BLaER1 treated with 17β-estradiol and CSF1 and Interleukin-3, amounts not matched to agents 10 nM and 100 nM (cell line): ENCODE measurements at regions not wholly inside any gene's neighbourhood (a gene's known extent, or its start where the extent isn't known, plus 50 kb on each side); places are given as distances from the start of the nearest gene placed in this dataset.
A peak's percentile ranks its signal among the peaks of the same experiment; 100 is the strongest.
"Not testable (repeated sequence)": the region's sequence is repeated elsewhere in the genome, so short reads cannot be mapped to it uniquely, and the experiment has no call there.

ENCODE experiments used
- H3K27ac ChIP-seq, 11 experiments: shearing (Covaris generic); formaldehyde crosslinking; 2 replicates each; pipeline ENCODE4 v1.8.1; 2022
- H3K27me3 ChIP-seq, 11 experiments: shearing (Covaris generic); formaldehyde crosslinking; 2 replicates each; pipeline ENCODE4 v1.8.1; 2022
- H3K36me3 ChIP-seq, 11 experiments: shearing (Covaris generic); formaldehyde crosslinking; 2 replicates each; pipeline ENCODE4 v1.8.1; 2022
- H3K4me1 ChIP-seq, 10 experiments: shearing (Covaris generic); formaldehyde crosslinking; 2 replicates each; pipeline ENCODE4 v1.8.1; 2022
- H3K4me2 ChIP-seq, 11 experiments: shearing (Covaris generic); formaldehyde crosslinking; 2 replicates each; pipeline ENCODE4 v1.8.1; 2022
- H3K4me3 ChIP-seq, 10 experiments: shearing (Covaris generic); formaldehyde crosslinking; 2 replicates each; pipeline ENCODE4 v1.8.1; 2022
- H3K9ac ChIP-seq, 11 experiments: shearing (Covaris generic); formaldehyde crosslinking; 2 replicates each; pipeline ENCODE4 v1.8.1; 2022
- H3K9me3 ChIP-seq, 11 experiments: shearing (Covaris generic); formaldehyde crosslinking; replicated peaks in 1 of 11; 2 replicates each; pipeline ENCODE4 v1.8.1; 2022
- H4K20me1 ChIP-seq, 11 experiments: shearing (Covaris generic); formaldehyde crosslinking; 2 replicates each; pipeline ENCODE4 v1.8.1; 2022
- Cebpa-rat ChIP-seq, 11 experiments: shearing (Covaris generic); IDR thresholded peaks; 2 replicates each; pipeline ENCODE4 v1.8.1; 2022

DNA sequence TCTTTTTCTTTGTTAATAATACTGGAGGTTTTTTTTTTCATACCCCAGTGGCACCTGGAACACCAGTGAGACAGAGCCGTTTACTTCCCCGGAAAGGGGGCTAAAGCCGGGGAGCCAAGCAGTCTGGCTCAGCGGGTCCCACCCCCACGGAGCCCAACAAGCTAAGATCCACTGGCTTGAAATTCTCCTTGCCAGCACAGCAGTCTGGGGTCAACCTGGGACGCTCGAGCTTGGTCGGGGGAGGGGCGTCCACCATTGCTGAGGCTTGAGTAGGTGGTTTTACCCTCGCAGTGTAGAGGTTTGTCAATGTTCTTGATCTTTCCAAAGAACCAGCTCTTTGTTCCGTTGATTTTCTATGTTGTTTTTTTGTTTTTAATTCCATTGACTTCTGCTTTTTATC is 94.6 kb upstream of the DIAPH3 start:
- Histone ChIP-seq H3K36me3 (no peaks in the 10 kb centered on the region), H3K4me1 (no peaks in the 10 kb centered on the region), H3K27me3 (no peaks in the 10 kb centered on the region), H3K9me3 (peaks cover 0 to 9% (median under 1%) of the 10 kb centered on the region in 11 experiments; a peak in 9 of 22 replicates), H3K27ac (no peak overlapping the region), H3K4me3 (no peak overlapping the region), H3K9ac (no peak overlapping the region), H3K4me2 (no peak overlapping the region), H4K20me1 (no peaks in the 10 kb centered on the region)
- TF ChIP-seq Cebpa-rat (IDR thresholded peaks at IDR 0.05), result no peak

- Histone ChIP-seq H3K9me3 (peaks cover 0 to 13% (median 3%) of the 10 kb centered on the region in 11 experiments; a peak in 9 of 22 replicates), H3K4me1 (no peaks in the 10 kb centered on the region), H3K36me3 (no peaks in the 10 kb centered on the region), H3K4me3 (no peak overlapping the region), H3K9ac (no peak overlapping the region), H3K27ac (no peak overlapping the region), H4K20me1 (no peaks in the 10 kb centered on the region), H3K4me2 (no peak overlapping the region), H3K27me3 (no peaks in the 10 kb centered on the region)
- TF ChIP-seq Cebpa-rat (IDR thresholded peaks at IDR 0.05), result no peak
Measured at GRCh38 chr13:60260440-60260839, 96.7 kb upstream of the DIAPH3 start.

- Histone ChIP-seq H3K4me2 (no peak overlapping the region), H3K36me3 (no peaks in the 10 kb centered on the region), H4K20me1 (no peaks in the 10 kb centered on the region), H3K9ac (no peak overlapping the region), H3K9me3 (peaks cover 0 to 13% (median 3%) of the 10 kb centered on the region in 11 experiments; a peak in 8 of 22 replicates), H3K27ac (no peak overlapping the region), H3K4me3 (no peak overlapping the region), H3K27me3 (no peaks in the 10 kb centered on the region), H3K4me1 (no peaks in the 10 kb centered on the region)
- TF ChIP-seq Cebpa-rat (IDR thresholded peaks at IDR 0.05), result no peak
Measured at GRCh38 chr13:60261432-60262351, 98.0 kb upstream of the DIAPH3 start.

DNA sequence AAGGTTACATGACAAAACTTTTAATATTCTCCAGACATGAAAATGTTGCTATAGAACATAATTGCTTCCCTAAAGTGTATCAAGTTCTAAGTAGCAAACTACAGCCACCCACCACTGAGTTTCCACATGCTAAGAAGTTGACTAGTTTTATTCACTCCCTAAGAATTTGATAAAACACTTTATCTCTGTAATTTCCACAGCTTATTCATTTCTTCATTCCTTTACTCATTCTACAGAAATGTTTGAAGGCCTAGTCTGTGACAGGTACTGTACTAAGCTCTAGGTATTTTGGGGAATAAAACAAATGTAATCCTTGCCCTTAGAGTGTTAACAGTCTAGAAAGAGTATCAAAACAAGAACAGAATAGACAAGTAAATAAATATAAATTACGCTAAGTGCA is 101.8 kb upstream of the DIAPH3 start:
- no peak for TF ChIP-seq Cebpa-rat (IDR thresholded peaks at IDR 0.05)
- H3K9me3 ChIP-seq, result peaks cover 0 to 13% (median 3%) of the 10 kb centered on the region in 11 experiments; a peak in 7 of 22 replicates
- no peaks in the 10 kb centered on the region for H4K20me1 ChIP-seq
- H3K27ac ChIP-seq, result no peak overlapping the region
- H3K4me3 ChIP-seq, result no peak overlapping the region
- H3K4me2 ChIP-seq, result no peak overlapping the region
- peaks cover 0 to 18% (median 6%) of the 10 kb centered on the region in 10 experiments; a peak in 13 of 20 replicates for H3K4me1 ChIP-seq
- no peaks in the 10 kb centered on the region for H3K36me3 ChIP-seq
- no peaks in the 10 kb centered on the region for H3K27me3 ChIP-seq
- H3K9ac ChIP-seq, result no peak overlapping the region

GRCh38 chr13:60267498-60268202 is 103.9 kb upstream of the DIAPH3 start:
- H3K4me2 ChIP-seq, result peak overlapping the region; percentile 75 to 90 (median 87)
- no peaks in the 10 kb centered on the region for H3K36me3 ChIP-seq
- no peak for TF ChIP-seq Cebpa-rat (IDR thresholded peaks at IDR 0.05)
- no peaks in the 10 kb centered on the region for H3K27me3 ChIP-seq
- H3K9ac ChIP-seq, result peak overlapping the region; percentile 49 to 78 (median 70)
- H3K27ac ChIP-seq, result peak overlapping the region in 9 of 11 experiments; percentile 2 to 55 (median 27); a peak in 10 of 22 replicates
- no peaks in the 10 kb centered on the region for H4K20me1 ChIP-seq
- H3K4me1 ChIP-seq, result peaks cover 0 to 18% (median 6%) of the 10 kb centered on the region in 10 experiments; a peak in 13 of 20 replicates
- H3K9me3 ChIP-seq, result peaks cover 0 to 12% (median 3%) of the 10 kb centered on the region in 11 experiments; a peak in 7 of 22 replicates
- H3K4me3 ChIP-seq, result peak overlapping the region; percentile 66 to 81 (median 70)

GRCh38 chr13:60268203-60268555 is 104.5 kb upstream of the DIAPH3 start:
- Histone ChIP-seq H3K9me3 (peaks cover 0 to 6% (median 1%) of the 10 kb centered on the region in 11 experiments; a peak in 7 of 22 replicates), H3K4me1 (peaks cover 0 to 18% (median 6%) of the 10 kb centered on the region in 10 experiments; a peak in 13 of 20 replicates), H3K9ac (peak overlapping the region; percentile 49 to 78 (median 70)), H3K4me3 (peak overlapping the region; percentile 66 to 81 (median 70)), H3K27ac (peak overlapping the region in 2 of 11 experiments; percentile 27 to 55; a peak in 1 of 22 replicates), H3K4me2 (peak overlapping the region; percentile 75 to 90 (median 87)), H4K20me1 (no peaks in the 10 kb centered on the region), H3K36me3 (no peaks in the 10 kb centered on the region), H3K27me3 (no peaks in the 10 kb centered on the region)
- TF ChIP-seq Cebpa-rat (IDR thresholded peaks at IDR 0.05), result no peak

DNA sequence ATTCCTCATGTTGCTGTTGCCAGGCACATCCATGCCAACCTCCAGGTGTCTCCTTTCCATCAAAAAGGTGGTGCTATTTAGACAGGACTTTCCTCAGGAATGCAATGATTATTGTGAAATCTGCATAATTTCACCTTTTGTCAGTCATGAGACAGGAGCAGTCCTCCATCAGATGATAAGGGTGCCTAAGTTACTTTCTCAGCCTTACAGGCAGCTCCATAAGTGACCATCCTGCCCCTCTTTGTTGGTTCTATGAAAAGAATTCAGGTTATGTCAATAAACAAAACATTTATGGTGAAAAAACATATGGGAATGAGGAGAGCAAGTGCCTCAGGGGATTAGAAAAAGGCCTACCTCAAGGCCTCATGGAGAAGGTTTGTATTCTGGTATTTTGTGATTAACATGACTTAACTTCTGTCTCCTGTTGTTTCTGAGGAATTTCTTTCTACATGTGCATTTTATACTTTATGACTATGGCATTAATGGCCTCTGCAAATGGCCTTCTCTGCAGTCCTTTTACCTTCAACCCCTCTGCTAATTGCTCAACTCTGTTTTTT is 110.3 kb upstream of the DIAPH3 start:
- no peaks in the 10 kb centered on the region for H4K20me1 ChIP-seq
- H3K4me1 ChIP-seq, result no peaks in the 10 kb centered on the region; a peak in 2 of 20 replicates
- H3K4me2 ChIP-seq, result no peak overlapping the region
- H3K9me3 ChIP-seq, result no peaks in the 10 kb centered on the region
- H3K4me3 ChIP-seq, result no peak overlapping the region
- TF ChIP-seq Cebpa-rat (IDR thresholded peaks at IDR 0.05), result 0 out of 22 replicates have a peak, but pooled peaks of 1 of the 11 experiments have one; percentile 21
- no peaks in the 10 kb centered on the region for H3K36me3 ChIP-seq
- no peak overlapping the region for H3K27ac ChIP-seq
- H3K27me3 ChIP-seq, result no peaks in the 10 kb centered on the region
- H3K9ac ChIP-seq, result no peak overlapping the region

GRCh38 chr13:60274655-60275054 is 110.9 kb upstream of the DIAPH3 start:
- no peak overlapping the region for H3K27ac ChIP-seq
- H3K4me1 ChIP-seq, result no peaks in the 10 kb centered on the region
- no peak for TF ChIP-seq Cebpa-rat (IDR thresholded peaks at IDR 0.05)
- H3K27me3 ChIP-seq, result no peaks in the 10 kb centered on the region
- no peaks in the 10 kb centered on the region for H4K20me1 ChIP-seq
- no peaks in the 10 kb centered on the region for H3K36me3 ChIP-seq
- no peak overlapping the region for H3K4me3 ChIP-seq
- H3K9ac ChIP-seq, result no peak overlapping the region
- no peak overlapping the region for H3K4me2 ChIP-seq
- H3K9me3 ChIP-seq, result no peaks in the 10 kb centered on the region

GRCh38 chr13:60275208-60275607 is 111.5 kb upstream of the DIAPH3 start:
- Histone ChIP-seq H3K27ac (no peak overlapping the region), H3K4me1 (no peaks in the 10 kb centered on the region), H3K4me3 (no peak overlapping the region), H3K9me3 (no peaks in the 10 kb centered on the region), H4K20me1 (no peaks in the 10 kb centered on the region), H3K36me3 (no peaks in the 10 kb centered on the region), H3K4me2 (no peak overlapping the region), H3K9ac (no peak overlapping the region), H3K27me3 (no peaks in the 10 kb centered on the region)
- no peak for TF ChIP-seq Cebpa-rat (IDR thresholded peaks at IDR 0.05)

GRCh38 chr13:60280524-60280923 is 116.5 kb upstream of the TDRD3 start:
- H3K9me3 ChIP-seq, H3K36me3 ChIP-seq, H3K9ac ChIP-seq, H3K4me2 ChIP-seq, H4K20me1 ChIP-seq, H3K27me3 ChIP-seq, H3K4me1 ChIP-seq, H3K4me3 ChIP-seq, H3K27ac ChIP-seq: not testable (repeated sequence)
